Peyer's patch (tissue), 4 donors: ENCODE measurements at regions not wholly inside any gene's neighbourhood (a gene's known extent, or its start where the extent isn't known, plus 50 kb on each side); places are given as distances from the start of the nearest gene placed in this dataset.

Experiments used
- POLR2A ChIP-seq, 2 donors: fragments of 450-650 bp; IDR thresholded peaks; one replicate each; pipeline ENCODE4 v1.5.1; 2017; ENCODE audit warnings: antibody characterized with exemption in 2 of 2, mild to moderate bottlenecking in 2 of 2, moderate library complexity in 2 of 2
- TF ChIP-seq, protein P1 (sequence below), 6 experiments: fragments of 450-650 bp in 4 of 6; fragments of 200-600 bp in 2 of 6; sonication (generic) in 1 of 6; IDR thresholded peaks; one replicate each; pipeline ENCODE4 v1.5.1; 2017 to 2019; ENCODE audit warnings: antibody characterized with exemption in 6 of 6, mild to moderate bottlenecking in 3 of 6, moderate library complexity in 1 of 6

DNA sequence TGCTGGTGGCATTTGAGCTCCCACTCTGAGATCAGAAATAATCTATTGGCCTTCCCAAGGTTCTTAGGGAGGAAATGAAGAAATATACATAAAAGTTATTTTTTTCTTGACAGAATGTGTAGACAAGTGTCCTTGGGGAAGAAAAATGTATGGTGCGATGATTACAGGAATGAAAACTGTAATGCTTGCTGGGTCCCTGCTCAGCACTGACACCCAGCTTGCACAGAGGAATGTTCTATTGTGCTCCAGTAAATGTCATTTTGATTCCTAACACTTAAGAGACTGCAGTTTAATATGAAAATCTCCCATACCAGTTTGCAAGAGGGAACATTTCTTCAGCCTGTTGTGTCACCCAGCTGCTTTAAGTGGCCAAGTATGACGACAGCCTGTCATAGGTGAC, 271.3 kb upstream of the TPM1 start:
- no peak for TF ChIP-seq POLR2A (IDR thresholded peaks at IDR 0.05)
- TF ChIP-seq, protein P1, sequence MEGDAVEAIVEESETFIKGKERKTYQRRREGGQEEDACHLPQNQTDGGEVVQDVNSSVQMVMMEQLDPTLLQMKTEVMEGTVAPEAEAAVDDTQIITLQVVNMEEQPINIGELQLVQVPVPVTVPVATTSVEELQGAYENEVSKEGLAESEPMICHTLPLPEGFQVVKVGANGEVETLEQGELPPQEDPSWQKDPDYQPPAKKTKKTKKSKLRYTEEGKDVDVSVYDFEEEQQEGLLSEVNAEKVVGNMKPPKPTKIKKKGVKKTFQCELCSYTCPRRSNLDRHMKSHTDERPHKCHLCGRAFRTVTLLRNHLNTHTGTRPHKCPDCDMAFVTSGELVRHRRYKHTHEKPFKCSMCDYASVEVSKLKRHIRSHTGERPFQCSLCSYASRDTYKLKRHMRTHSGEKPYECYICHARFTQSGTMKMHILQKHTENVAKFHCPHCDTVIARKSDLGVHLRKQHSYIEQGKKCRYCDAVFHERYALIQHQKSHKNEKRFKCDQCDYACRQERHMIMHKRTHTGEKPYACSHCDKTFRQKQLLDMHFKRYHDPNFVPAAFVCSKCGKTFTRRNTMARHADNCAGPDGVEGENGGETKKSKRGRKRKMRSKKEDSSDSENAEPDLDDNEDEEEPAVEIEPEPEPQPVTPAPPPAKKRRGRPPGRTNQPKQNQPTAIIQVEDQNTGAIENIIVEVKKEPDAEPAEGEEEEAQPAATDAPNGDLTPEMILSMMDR (IDR thresholded peaks at IDR 0.05) = no peak
